Endothelial cell of umbilical vein (primary cell): ENCODE measurements at regions not wholly inside any gene's neighbourhood (a gene's known extent, or its start where the extent isn't known, plus 50 kb on each side); places are given as distances from the start of the nearest gene placed in this dataset.

Experiments
- BruUV-seq: library from RNA; stranded (reverse); fragments of 400-500 nt; replicated peaks from 2 replicates; lab custom pipeline; 2021; lab: Mats Ljungman, UMichigan
- CTCF ChIA-PET: fragments of 300-600, 350-600 bp; sonication (Branson Sonifier 250); formaldehyde crosslinking; loops from one replicate; lab custom pipeline; 2021; ENCODE audit warnings: antibody characterized with exemption, inconsistent platforms; lab: Charles Lee
- POLR2A ChIA-PET: fragments of 300-600, 350-600 bp; sonication (Branson Sonifier 250); formaldehyde crosslinking; loops from one replicate; lab custom pipeline; 2021; ENCODE audit warnings: antibody characterized with exemption, inconsistent platforms; lab: Charles Lee
- DNase-seq: peaks from one replicate; pipeline ENCODE4 v3.0.0-alpha.2; 2011; ENCODE audit warnings: low read depth, low spot score
- FAIRE-seq: peaks from 2 replicates; lab custom pipeline; 2011; peaks lifted over from hg19 to GRCh38; lab: Jason Lieb, UNC
- H2AFZ ChIP-seq: 2 replicates; pipeline ENCODE4 v1.6.0; 2012; ENCODE audit warnings: low read depth, low read length, control low read depth, inconsistent platforms
- H3K27ac ChIP-seq: 2 replicates; pipeline ENCODE4 v1.5.1; 2011; ENCODE audit warnings: low read depth, mild to moderate bottlenecking, control low read depth, low read length, moderate library complexity; ENCODE audit not compliant: insufficient read depth
- H3K27me3 ChIP-seq, 2 experiments: 2 replicates each; pipeline versions ENCODE4 v1.6.0 to v1.6.1; 2011; ENCODE audit warnings: low read length in 2 of 2, mixed read lengths in 1 of 2; ENCODE audit not compliant: control insufficient read depth in 2 of 2, insufficient read depth in 2 of 2
- H3K36me3 ChIP-seq, 2 experiments: 2 replicates in 1 of 2; 3 replicates in 1 of 2; pipeline ENCODE4 v1.5.1; 2011; ENCODE audit warnings: low read length in 2 of 2, mild to moderate bottlenecking in 1 of 2, moderate library complexity in 1 of 2; ENCODE audit not compliant: control insufficient read depth in 2 of 2, insufficient read depth in 2 of 2; ENCODE audit errors: extremely low read depth in 1 of 2
- H3K4me1 ChIP-seq: 3 replicates; pipeline ENCODE4 v1.5.1; 2011; ENCODE audit warnings: mild to moderate bottlenecking, low read length; ENCODE audit not compliant: control insufficient read depth, insufficient read depth; ENCODE audit errors: extremely low read depth
- H3K4me2 ChIP-seq: 2 replicates; pipeline ENCODE4 v1.6.1; 2011; ENCODE audit warnings: low read length, control low read depth, mixed read lengths; ENCODE audit not compliant: insufficient read depth
- H3K4me3 ChIP-seq, 3 experiments: fragments of 200-600 bp in 1 of 3; sonication (generic), shearing (Covaris generic) in 1 of 3; replicated peaks in 1 of 3; 2 replicates each; pipeline ENCODE4 v1.5.1; 2011 to 2016; ENCODE audit warnings: control low read depth in 3 of 3, low read length in 3 of 3, mild to moderate bottlenecking in 2 of 3, inconsistent platforms in 1 of 3, low read depth in 1 of 3, moderate library complexity in 1 of 3; ENCODE audit not compliant: insufficient read depth in 1 of 3
- H3K79me2 ChIP-seq: 2 replicates; pipeline ENCODE4 v1.6.0; 2012; ENCODE audit warnings: low read length, inconsistent platforms; ENCODE audit not compliant: control insufficient read depth, insufficient read depth
- H3K9ac ChIP-seq: replicated peaks from 2 replicates; pipeline ENCODE3; 2011; ENCODE audit warnings: low read length, control low read depth; ENCODE audit not compliant: insufficient read depth; ENCODE audit errors: extremely low read depth
- H3K9me1 ChIP-seq: replicated peaks from 3 replicates; pipeline ENCODE4 v1.6.0; 2011; ENCODE audit warnings: mild to moderate bottlenecking, low read length; ENCODE audit not compliant: control insufficient read depth, insufficient read depth; ENCODE audit errors: extremely low read depth
- H3K9me3 ChIP-seq: replicated peaks from 2 replicates; pipeline ENCODE4 v1.5.1; 2012; ENCODE audit warnings: low read length, inconsistent platforms; ENCODE audit not compliant: control insufficient read depth, insufficient read depth
- H4K20me1 ChIP-seq: replicated peaks from 2 replicates; pipeline ENCODE3; 2011; ENCODE audit warnings: mild to moderate bottlenecking, low read length; ENCODE audit not compliant: control insufficient read depth, insufficient read depth; ENCODE audit errors: extremely low read depth
- CTCF ChIP-seq, 2 donors: IDR thresholded peaks; 1 replicate in 1 of 2; 2 replicates in 1 of 2; pipeline ENCODE4 v1.5.1; 2011; ENCODE audit warnings: low read length in 2 of 2, mild to moderate bottlenecking in 2 of 2, moderate library complexity in 2 of 2, control low read depth in 1 of 2, inconsistent platforms in 1 of 2, low read depth in 1 of 2; ENCODE audit not compliant: insufficient read depth in 1 of 2; ENCODE audit errors: extremely low read depth in 1 of 2
- EZH2 ChIP-seq: IDR thresholded peaks from 2 replicates; pipeline ENCODE4 v1.6.1; 2012; ENCODE audit warnings: borderline replicate concordance, low read depth, mild to moderate bottlenecking, moderate library complexity, low read length, inconsistent platforms; ENCODE audit not compliant: severe bottlenecking
- FOS ChIP-seq: IDR thresholded peaks from 2 replicates; pipeline ENCODE4 v1.6.1; 2011; ENCODE audit warnings: mild to moderate bottlenecking, low read length, moderate library complexity, borderline replicate concordance; ENCODE audit not compliant: insufficient read depth
- GATA2 ChIP-seq: IDR thresholded peaks from 2 replicates; pipeline ENCODE4 v1.7.0; 2011; ENCODE audit warnings: low read depth, mild to moderate bottlenecking, moderate library complexity, mixed read lengths, low read length; ENCODE audit not compliant: insufficient read length, insufficient read depth
- JUN ChIP-seq: IDR thresholded peaks from 2 replicates; pipeline ENCODE4 v1.6.1; 2011; ENCODE audit warnings: borderline replicate concordance, low read depth; ENCODE audit not compliant: insufficient read length, insufficient read depth
- MAX ChIP-seq: IDR thresholded peaks from 2 replicates; pipeline ENCODE4 v1.6.1; 2011; ENCODE audit not compliant: insufficient read depth, insufficient read length
- MYC ChIP-seq: IDR thresholded peaks from one replicate; pipeline ENCODE4 v1.6.1; 2011; ENCODE audit warnings: mild to moderate bottlenecking, low read depth, low read length
- POLR2A ChIP-seq: IDR thresholded peaks from 2 replicates; pipeline ENCODE4 v1.6.1; 2012; ENCODE audit warnings: low read depth, mild to moderate bottlenecking, control low read depth, low read length
- POLR2AphosphoS5 ChIP-seq: IDR thresholded peaks from 2 replicates; pipeline ENCODE4 v1.6.1; 2012; ENCODE audit warnings: low read depth, mild to moderate bottlenecking, control low read depth, low read length, moderate library complexity; ENCODE audit not compliant: insufficient read depth
- dilution Hi-C: fragments of 300-500 bp; cut with MboI; formaldehyde crosslinking; loops from one replicate; pipeline ENCODE4 v1.15.0; 2019; ENCODE audit warnings: low sequenced_read_pairs; ENCODE audit not compliant: extremely low pct_ligation_motif_present
- intact Hi-C: fragments of 100-400 bp; cut with micrococcal nuclease; formaldehyde crosslinking; loops from one replicate; pipeline ENCODE4 v1.10.0; 2022

- no peak overlapping the region for H3K27ac ChIP-seq
- no peaks in the 10 kb centered on the region for H3K27me3 ChIP-seq
- no peak overlapping the region for H3K9ac ChIP-seq
- H3K4me1 ChIP-seq: no peaks in the 10 kb centered on the region
- CTCF ChIA-PET: no interaction called here
- no peaks in the 10 kb centered on the region for H3K79me2 ChIP-seq
- BruUV-seq: no TSS peak
- DNase-seq (no peak), FAIRE-seq (no peak)
- H2AFZ ChIP-seq: no peak overlapping the region
- H3K36me3 ChIP-seq: no peaks in the 10 kb centered on the region
- no peak overlapping the region for H3K4me2 ChIP-seq
- H3K9me1 ChIP-seq: no peaks in the 10 kb centered on the region
- no peak overlapping the region for H3K4me3 ChIP-seq
- TF ChIP-seq MYC (no peak), MAX (no peak), EZH2 (no peak), POLR2AphosphoS5 (no peak), CTCF (IDR thresholded peaks at IDR 0.05; ENCODE audit: extremely low read depth in 1 of 2, insufficient read depth in 1 of 2, low read depth in 1 of 2, low read length in 2 of 2) (no peak), FOS (no peak), GATA2 (no peak), POLR2A (no peak), JUN (no peak)
- no peaks in the 10 kb centered on the region for H3K9me3 ChIP-seq
- no peaks in the 10 kb centered on the region for H4K20me1 ChIP-seq
- intact Hi-C loops: no loop called here
- dilution Hi-C loops: no loop called here
- POLR2A ChIA-PET: no interaction called here
These were observed 247.2 kb downstream of the HNRNPD start for GRCh38 chr4:82126512-82127040.
